ENCODE measurements at regions not wholly inside any gene's neighbourhood (a gene's known extent, or its start where the extent isn't known, plus 50 kb on each side); places are given as distances from the start of the nearest gene placed in this dataset.
A peak's percentile ranks its signal among the peaks of the same experiment; 100 is the strongest.
"Not testable (repeated sequence)": the region's sequence is repeated elsewhere in the genome, so short reads cannot be mapped to it uniquely, and the experiment has no call there.

GRCh38 chr5:106292654-106293053, 1378.1 kb downstream of the EFNA5 start:
- DNase-seq, result no peak

- DNase-seq, result no peak
Observed at GRCh38 chr5:106290841-106291240, 1379.9 kb downstream of the EFNA5 start.

GRCh38 chr5:106288979-106289378, 1381.8 kb downstream of the EFNA5 start:
- no peak for DNase-seq

GRCh38 chr5:106277540-106278096, 1393.1 kb downstream of the EFNA5 start:
- no peak for DNase-seq

- DNase-seq, result peak; percentile 1
Observed at GRCh38 chr5:106269252-106269843, 1401.4 kb downstream of the EFNA5 start.

GRCh38 chr5:106267256-106267655, 1403.5 kb downstream of the EFNA5 start:
- no peak for DNase-seq

GRCh38 chr5:106262395-106262794, 1408.3 kb downstream of the EFNA5 start:
- DNase-seq, result no peak

- not testable (repeated sequence) for DNase-seq
Observed at GRCh38 chr5:106259431-106260090, 1411.2 kb downstream of the EFNA5 start.

GRCh38 chr5:106258591-106259125, 1412.1 kb downstream of the EFNA5 start:
- DNase-seq, result no peak

- DNase-seq, result no peak
Observed at GRCh38 chr5:106254784-106255183, 1416.0 kb downstream of the EFNA5 start.

GRCh38 chr5:106246044-106246745, 1424.5 kb downstream of the EFNA5 start:
- DNase-seq, result not testable (repeated sequence)

- no peak for DNase-seq
Observed at GRCh38 chr5:106241409-106241808, 1429.3 kb downstream of the EFNA5 start.

- DNase-seq, result no peak
Observed at GRCh38 chr5:106205916-106206571, 1464.7 kb downstream of the EFNA5 start.

- no peak for DNase-seq
Observed at GRCh38 chr5:106202035-106202434, 1468.7 kb downstream of the EFNA5 start.

GRCh38 chr5:106200971-106201370, 1469.8 kb downstream of the EFNA5 start:
- DNase-seq, result no peak

GRCh38 chr5:106195679-106196474, 1474.9 kb downstream of the EFNA5 start:
- DNase-seq, result no peak

GRCh38 chr5:106189121-106189809, 1481.5 kb downstream of the EFNA5 start:
- DNase-seq, result no peak

GRCh38 chr5:106185661-106186081, 1485.1 kb downstream of the EFNA5 start:
- no peak for DNase-seq

- no peak for DNase-seq
Observed at GRCh38 chr5:106174903-106175302, 1495.8 kb downstream of the EFNA5 start.

GRCh38 chr5:106172681-106173532, 1497.8 kb downstream of the EFNA5 start:
- DNase-seq, result no peak

GRCh38 chr5:106171708-106172107, 1499.0 kb downstream of the EFNA5 start:
- DNase-seq, result no peak

All from DMS 273 treated with DMSO at 0.1 percent for 48 hours (cell line).